Liver (tissue), 8 donors: ENCODE measurements at regions not wholly inside any gene's neighbourhood (a gene's known extent, or its start where the extent isn't known, plus 50 kb on each side); places are given as distances from the start of the nearest gene placed in this dataset.

Experiments
- DNase-seq: peaks from one replicate; pipeline ENCODE4 v3.0.0-alpha.2; 2017; ENCODE audit warnings: low spot score
- H3K27ac ChIP-seq, 2 donors: one replicate each; pipeline ENCODE4 v1.7.0; 2013; ENCODE audit warnings: inconsistent platforms in 2 of 2, low read length in 2 of 2, control low read depth in 1 of 2, low read depth in 1 of 2, mild to moderate bottlenecking in 1 of 2
- H3K27me3 ChIP-seq, 4 donors: one replicate each; pipeline versions ENCODE4 v1.6.1 to v1.7.0; 2013; ENCODE audit warnings: low read length in 3 of 4, inconsistent platforms in 1 of 4, mild to moderate bottlenecking in 1 of 4, moderate library complexity in 1 of 4; ENCODE audit not compliant: control insufficient read depth in 4 of 4, insufficient read depth in 4 of 4
- H3K36me3 ChIP-seq, 4 donors: one replicate each; pipeline versions ENCODE4 v1.6.1 to v1.7.0; 2013; ENCODE audit warnings: low read length in 3 of 4, mild to moderate bottlenecking in 3 of 4, low read depth in 1 of 4, moderate library complexity in 1 of 4; ENCODE audit not compliant: control insufficient read depth in 4 of 4, insufficient read depth in 3 of 4
- H3K4me1 ChIP-seq, 4 donors: one replicate each; pipeline versions ENCODE4 v1.6.1 to v1.7.0; 2013; ENCODE audit warnings: low read length in 3 of 4, mild to moderate bottlenecking in 3 of 4, moderate library complexity in 1 of 4; ENCODE audit not compliant: control insufficient read depth in 4 of 4, insufficient read depth in 4 of 4
- H3K4me3 ChIP-seq, 3 donors: one replicate each; pipeline versions ENCODE4 v1.6.1 to v1.7.0; 2013; ENCODE audit warnings: low read length in 3 of 3, control low read depth in 1 of 3, low read depth in 1 of 3, mild to moderate bottlenecking in 1 of 3
- H3K9ac ChIP-seq, 2 donors: one replicate each; pipeline ENCODE4 v1.7.0; 2013; ENCODE audit warnings: low read length in 2 of 2, mild to moderate bottlenecking in 2 of 2, moderate library complexity in 2 of 2, control low read depth in 1 of 2, low read depth in 1 of 2
- H3K9me3 ChIP-seq, 4 donors: one replicate each; pipeline versions ENCODE4 v1.6.1 to v1.7.0; 2013; ENCODE audit warnings: low read length in 3 of 4; ENCODE audit not compliant: control insufficient read depth in 4 of 4
- EGR1 ChIP-seq, 2 donors: IDR thresholded peaks; 2 replicates each; pipeline ENCODE4 v1.6.1; 2016 to 2018; ENCODE audit warnings: antibody characterized with exemption in 2 of 2, low read depth in 2 of 2
- FOXA1 ChIP-seq: IDR thresholded peaks from 2 replicates; pipeline ENCODE4 v1.6.1; 2016; ENCODE audit warnings: antibody characterized with exemption
- FOXA2 ChIP-seq: IDR thresholded peaks from 2 replicates; pipeline ENCODE4 v1.6.1; 2016; ENCODE audit warnings: antibody characterized with exemption
- GABPA ChIP-seq, 2 donors: IDR thresholded peaks in 1 of 2; conservative IDR thresholded peaks in 1 of 2; 2 replicates each; pipeline ENCODE4 v1.6.1; 2016; ENCODE audit warnings: antibody characterized with exemption in 2 of 2, mild to moderate bottlenecking in 1 of 2, moderate library complexity in 1 of 2
- HNF4A ChIP-seq, 2 donors: conservative IDR thresholded peaks; 2 replicates each; pipeline ENCODE4 v1.6.1; 2016; ENCODE audit warnings: antibody characterized with exemption in 2 of 2, mild to moderate bottlenecking in 2 of 2
- HNF4G ChIP-seq: IDR thresholded peaks from 2 replicates; pipeline ENCODE4 v1.6.1; 2016; ENCODE audit warnings: antibody characterized with exemption
- JUND ChIP-seq, 2 donors: IDR thresholded peaks; 2 replicates each; pipeline ENCODE4 v1.6.1; 2016; ENCODE audit warnings: antibody characterized with exemption in 2 of 2
- NR2F2 ChIP-seq: IDR thresholded peaks from 2 replicates; pipeline ENCODE4 v1.6.1; 2016; ENCODE audit warnings: antibody characterized with exemption
- RAD21 ChIP-seq, 2 donors: IDR thresholded peaks; 2 replicates each; pipeline ENCODE4 v1.6.1; 2016; ENCODE audit warnings: antibody characterized with exemption in 2 of 2, mild to moderate bottlenecking in 2 of 2
- RXRA ChIP-seq, 2 donors: IDR thresholded peaks; 2 replicates each; pipeline ENCODE4 v1.6.1; 2017 to 2018; ENCODE audit warnings: antibody characterized with exemption in 2 of 2, mild to moderate bottlenecking in 1 of 2
- SP1 ChIP-seq: IDR thresholded peaks from 2 replicates; pipeline ENCODE4 v1.6.1; 2018; ENCODE audit warnings: antibody characterized with exemption, mild to moderate bottlenecking
- TAF1 ChIP-seq: conservative IDR thresholded peaks from 2 replicates; pipeline ENCODE4 v1.6.1; 2016; ENCODE audit warnings: antibody characterized with exemption, mild to moderate bottlenecking
- WGBS: extraction: QIAGEN DNeasy Blood & Tissue Kit; methylation state at CpG from one replicate; pipeline ENCODE4 v1.1.7; 2013; 5-methylcytosine and 5-hydroxymethylcytosine counted together
- TF ChIP-seq, protein P1 (sequence below): fragments of 150-350 bp; IDR thresholded peaks from 2 replicates; pipeline ENCODE4 v1.5.1; 2017; ENCODE audit warnings: improper control_type of control experiment, low read depth, low read length; ENCODE audit not compliant: missing input control
- TF ChIP-seq, protein P2 (sequence below): IDR thresholded peaks from 2 replicates; pipeline ENCODE4 v1.6.1; 2016; ENCODE audit warnings: antibody characterized with exemption
- TF ChIP-seq, protein P3 (sequence below): IDR thresholded peaks from 2 replicates; pipeline ENCODE4 v1.6.1; 2016; ENCODE audit warnings: antibody characterized with exemption, mild to moderate bottlenecking
- TF ChIP-seq, protein P4 (sequence below): IDR thresholded peaks from 2 replicates; pipeline ENCODE4 v1.6.1; 2016; ENCODE audit warnings: antibody characterized with exemption
- donor health status: healthy.
- donor health status: healthy.
- donor health status: healthy.
- donor health status: healthy.
- donor health status: healthy.

DNA sequence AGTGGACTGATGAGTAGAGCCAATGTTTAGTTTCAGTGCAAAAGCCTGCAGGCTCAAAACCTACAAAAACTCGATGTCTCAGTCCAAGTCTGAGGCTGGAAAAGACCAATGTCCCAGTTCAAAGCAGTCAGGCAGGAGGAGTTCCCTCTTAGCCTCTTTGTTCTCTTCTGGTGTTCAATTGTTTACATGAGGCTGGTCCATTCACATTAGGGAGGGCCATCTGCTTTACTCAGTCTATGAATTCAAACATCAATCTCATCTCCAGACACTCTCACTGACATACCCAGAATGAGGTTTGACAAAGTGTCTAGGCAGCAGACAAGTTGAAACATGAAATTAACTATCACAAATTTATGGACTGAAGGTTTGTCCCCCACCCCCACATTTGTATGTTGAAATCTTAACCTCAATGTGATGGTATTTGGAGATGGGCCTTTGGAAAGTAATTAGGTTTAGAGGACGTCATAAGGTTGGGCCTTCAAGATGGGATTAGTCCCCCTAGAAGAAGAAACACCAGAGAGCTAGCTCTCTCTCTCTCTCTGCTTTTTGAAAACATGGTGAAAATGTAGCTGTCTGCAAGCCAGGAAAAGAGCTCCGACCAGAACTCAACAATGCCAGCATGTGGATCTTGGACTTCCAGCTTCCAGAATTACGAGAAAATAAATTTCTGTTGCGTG lies 438.5 kb upstream of the RGMA start:
- Histone ChIP-seq H3K4me3 (no peak overlapping the region), H3K36me3 (no peaks in the 10 kb centered on the region), H3K9me3 (no peaks in the 10 kb centered on the region), H3K27me3 (peaks cover 0 to 4% (median 0%) of the 10 kb centered on the region in 4 donors), H3K9ac (no peak overlapping the region), H3K27ac (no peak overlapping the region), H3K4me1 (no peaks in the 10 kb centered on the region)
- TF ChIP-seq, protein P1, sequence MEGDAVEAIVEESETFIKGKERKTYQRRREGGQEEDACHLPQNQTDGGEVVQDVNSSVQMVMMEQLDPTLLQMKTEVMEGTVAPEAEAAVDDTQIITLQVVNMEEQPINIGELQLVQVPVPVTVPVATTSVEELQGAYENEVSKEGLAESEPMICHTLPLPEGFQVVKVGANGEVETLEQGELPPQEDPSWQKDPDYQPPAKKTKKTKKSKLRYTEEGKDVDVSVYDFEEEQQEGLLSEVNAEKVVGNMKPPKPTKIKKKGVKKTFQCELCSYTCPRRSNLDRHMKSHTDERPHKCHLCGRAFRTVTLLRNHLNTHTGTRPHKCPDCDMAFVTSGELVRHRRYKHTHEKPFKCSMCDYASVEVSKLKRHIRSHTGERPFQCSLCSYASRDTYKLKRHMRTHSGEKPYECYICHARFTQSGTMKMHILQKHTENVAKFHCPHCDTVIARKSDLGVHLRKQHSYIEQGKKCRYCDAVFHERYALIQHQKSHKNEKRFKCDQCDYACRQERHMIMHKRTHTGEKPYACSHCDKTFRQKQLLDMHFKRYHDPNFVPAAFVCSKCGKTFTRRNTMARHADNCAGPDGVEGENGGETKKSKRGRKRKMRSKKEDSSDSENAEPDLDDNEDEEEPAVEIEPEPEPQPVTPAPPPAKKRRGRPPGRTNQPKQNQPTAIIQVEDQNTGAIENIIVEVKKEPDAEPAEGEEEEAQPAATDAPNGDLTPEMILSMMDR: no peak
- TF ChIP-seq HNF4G (no peak), FOXA1 (no peak), FOXA2 (no peak), GABPA (IDR thresholded peaks at IDR 0.05 in 1 of 2, conservative IDR thresholded peaks at IDR 0.05 in 1 of 2) (no peak), HNF4A (conservative IDR thresholded peaks at IDR 0.05) (no peak), EGR1 (IDR thresholded peaks at IDR 0.05; ENCODE audit: low read depth in 2 of 2) (no peak), RAD21 (IDR thresholded peaks at IDR 0.05) (no peak), JUND (IDR thresholded peaks at IDR 0.05) (no peak)
- TF ChIP-seq, protein P2, sequence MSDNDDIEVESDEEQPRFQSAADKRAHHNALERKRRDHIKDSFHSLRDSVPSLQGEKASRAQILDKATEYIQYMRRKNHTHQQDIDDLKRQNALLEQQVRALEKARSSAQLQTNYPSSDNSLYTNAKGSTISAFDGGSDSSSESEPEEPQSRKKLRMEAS: no peak
- TF ChIP-seq, protein P3, sequence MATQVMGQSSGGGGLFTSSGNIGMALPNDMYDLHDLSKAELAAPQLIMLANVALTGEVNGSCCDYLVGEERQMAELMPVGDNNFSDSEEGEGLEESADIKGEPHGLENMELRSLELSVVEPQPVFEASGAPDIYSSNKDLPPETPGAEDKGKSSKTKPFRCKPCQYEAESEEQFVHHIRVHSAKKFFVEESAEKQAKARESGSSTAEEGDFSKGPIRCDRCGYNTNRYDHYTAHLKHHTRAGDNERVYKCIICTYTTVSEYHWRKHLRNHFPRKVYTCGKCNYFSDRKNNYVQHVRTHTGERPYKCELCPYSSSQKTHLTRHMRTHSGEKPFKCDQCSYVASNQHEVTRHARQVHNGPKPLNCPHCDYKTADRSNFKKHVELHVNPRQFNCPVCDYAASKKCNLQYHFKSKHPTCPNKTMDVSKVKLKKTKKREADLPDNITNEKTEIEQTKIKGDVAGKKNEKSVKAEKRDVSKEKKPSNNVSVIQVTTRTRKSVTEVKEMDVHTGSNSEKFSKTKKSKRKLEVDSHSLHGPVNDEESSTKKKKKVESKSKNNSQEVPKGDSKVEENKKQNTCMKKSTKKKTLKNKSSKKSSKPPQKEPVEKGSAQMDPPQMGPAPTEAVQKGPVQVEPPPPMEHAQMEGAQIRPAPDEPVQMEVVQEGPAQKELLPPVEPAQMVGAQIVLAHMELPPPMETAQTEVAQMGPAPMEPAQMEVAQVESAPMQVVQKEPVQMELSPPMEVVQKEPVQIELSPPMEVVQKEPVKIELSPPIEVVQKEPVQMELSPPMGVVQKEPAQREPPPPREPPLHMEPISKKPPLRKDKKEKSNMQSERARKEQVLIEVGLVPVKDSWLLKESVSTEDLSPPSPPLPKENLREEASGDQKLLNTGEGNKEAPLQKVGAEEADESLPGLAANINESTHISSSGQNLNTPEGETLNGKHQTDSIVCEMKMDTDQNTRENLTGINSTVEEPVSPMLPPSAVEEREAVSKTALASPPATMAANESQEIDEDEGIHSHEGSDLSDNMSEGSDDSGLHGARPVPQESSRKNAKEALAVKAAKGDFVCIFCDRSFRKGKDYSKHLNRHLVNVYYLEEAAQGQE: no peak
- 66% methylated on average over 5 of the region's 5 CpGs for WGBS
- no peak for DNase-seq

DNA sequence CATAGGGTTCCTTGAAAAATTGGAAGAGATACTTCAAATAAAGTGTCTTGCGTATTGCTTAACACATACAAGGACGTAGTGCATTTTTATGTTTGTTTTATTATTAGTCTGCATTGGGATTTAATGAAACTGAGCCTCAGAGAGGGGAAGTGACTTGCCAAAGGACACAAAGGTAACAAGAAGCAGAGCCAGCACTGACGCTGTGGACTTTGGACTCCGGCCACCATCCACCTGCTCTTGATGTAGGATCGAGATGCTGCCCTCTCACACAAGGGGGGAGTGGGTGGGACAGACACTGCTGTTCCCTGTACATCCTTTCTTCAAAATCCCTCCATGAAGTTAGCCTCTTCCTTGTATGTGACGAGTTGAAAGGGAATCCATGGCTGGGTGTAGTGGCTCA lies 435.4 kb upstream of the RGMA start:
- Histone ChIP-seq H3K27me3 (peaks cover 0 to 4% (median 0%) of the 10 kb centered on the region in 4 donors), H3K4me3 (no peak overlapping the region), H3K9me3 (no peaks in the 10 kb centered on the region), H3K27ac (no peak overlapping the region), H3K4me1 (no peaks in the 10 kb centered on the region), H3K9ac (no peak overlapping the region), H3K36me3 (no peaks in the 10 kb centered on the region)
- TF ChIP-seq HNF4A (conservative IDR thresholded peaks at IDR 0.05): no peak
- TF ChIP-seq, protein P1: no peak
- TF ChIP-seq RXRA (IDR thresholded peaks at IDR 0.05): no peak
- TF ChIP-seq RAD21 (IDR thresholded peaks at IDR 0.05): no peak
- TF ChIP-seq JUND (IDR thresholded peaks at IDR 0.05): no peak
- TF ChIP-seq, protein P2: no peak
- no peak for TF ChIP-seq FOXA1
- TF ChIP-seq TAF1: no peak
- TF ChIP-seq SP1: no peak
- no peak for TF ChIP-seq NR2F2
- no peak for TF ChIP-seq FOXA2
- TF ChIP-seq, protein P4, sequence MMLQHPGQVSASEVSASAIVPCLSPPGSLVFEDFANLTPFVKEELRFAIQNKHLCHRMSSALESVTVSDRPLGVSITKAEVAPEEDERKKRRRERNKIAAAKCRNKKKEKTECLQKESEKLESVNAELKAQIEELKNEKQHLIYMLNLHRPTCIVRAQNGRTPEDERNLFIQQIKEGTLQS: no peak
- DNase-seq: no peak
- WGBS: 66% methylated on average over 6 of the region's 6 CpGs
